ENCODE measurements at regions not wholly inside any gene's neighbourhood (a gene's known extent, or its start where the extent isn't known, plus 50 kb on each side); places are given as distances from the start of the nearest gene placed in this dataset.

DNA sequence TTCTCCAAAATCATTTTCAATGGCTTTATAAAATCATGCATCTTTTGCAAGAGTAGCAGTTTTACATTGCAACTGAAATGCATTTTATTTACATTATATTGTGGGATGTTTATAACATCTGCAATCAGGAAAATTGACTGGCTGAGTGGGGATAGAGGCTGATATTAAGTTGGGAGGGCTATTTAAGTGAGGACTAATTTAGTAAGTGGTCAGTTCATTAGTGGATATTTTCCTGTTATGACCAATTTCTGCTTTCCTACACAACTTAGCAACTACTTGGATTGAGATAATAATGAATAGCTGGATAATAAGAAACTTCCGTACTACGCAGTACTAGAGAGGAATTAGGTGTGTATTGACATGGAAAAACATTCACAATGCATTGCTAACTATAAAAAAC lies 92.9 kb upstream of the SSBP2 start:
- Histone ChIP-seq H3K4me3 (no peak overlapping the region), H3K36me3 (no peaks in the 10 kb centered on the region), H3K27ac (no peak overlapping the region), H3K9me3 (no peaks in the 10 kb centered on the region), H3K27me3 (no peaks in the 10 kb centered on the region), H3K4me1 (peaks cover 0 to 36% (median 6%) of the 10 kb centered on the region in 3 donors)
- ATAC-seq, result no peak
- WGBS, 2 donors (ENCODE audit: low coverage in 1 of 2), result 93 to 94% methylated on average over 2 of the region's 2 CpGs
- no peak for TF ChIP-seq POLR2AphosphoS5 (IDR thresholded peaks at IDR 0.05)
- no peak for TF ChIP-seq EP300 (IDR thresholded peaks at IDR 0.05)
- no peak for TF ChIP-seq POLR2A (IDR thresholded peaks at IDR 0.05)
- TF ChIP-seq, protein P1, sequence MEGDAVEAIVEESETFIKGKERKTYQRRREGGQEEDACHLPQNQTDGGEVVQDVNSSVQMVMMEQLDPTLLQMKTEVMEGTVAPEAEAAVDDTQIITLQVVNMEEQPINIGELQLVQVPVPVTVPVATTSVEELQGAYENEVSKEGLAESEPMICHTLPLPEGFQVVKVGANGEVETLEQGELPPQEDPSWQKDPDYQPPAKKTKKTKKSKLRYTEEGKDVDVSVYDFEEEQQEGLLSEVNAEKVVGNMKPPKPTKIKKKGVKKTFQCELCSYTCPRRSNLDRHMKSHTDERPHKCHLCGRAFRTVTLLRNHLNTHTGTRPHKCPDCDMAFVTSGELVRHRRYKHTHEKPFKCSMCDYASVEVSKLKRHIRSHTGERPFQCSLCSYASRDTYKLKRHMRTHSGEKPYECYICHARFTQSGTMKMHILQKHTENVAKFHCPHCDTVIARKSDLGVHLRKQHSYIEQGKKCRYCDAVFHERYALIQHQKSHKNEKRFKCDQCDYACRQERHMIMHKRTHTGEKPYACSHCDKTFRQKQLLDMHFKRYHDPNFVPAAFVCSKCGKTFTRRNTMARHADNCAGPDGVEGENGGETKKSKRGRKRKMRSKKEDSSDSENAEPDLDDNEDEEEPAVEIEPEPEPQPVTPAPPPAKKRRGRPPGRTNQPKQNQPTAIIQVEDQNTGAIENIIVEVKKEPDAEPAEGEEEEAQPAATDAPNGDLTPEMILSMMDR (IDR thresholded peaks at IDR 0.05), result no peak

DNA sequence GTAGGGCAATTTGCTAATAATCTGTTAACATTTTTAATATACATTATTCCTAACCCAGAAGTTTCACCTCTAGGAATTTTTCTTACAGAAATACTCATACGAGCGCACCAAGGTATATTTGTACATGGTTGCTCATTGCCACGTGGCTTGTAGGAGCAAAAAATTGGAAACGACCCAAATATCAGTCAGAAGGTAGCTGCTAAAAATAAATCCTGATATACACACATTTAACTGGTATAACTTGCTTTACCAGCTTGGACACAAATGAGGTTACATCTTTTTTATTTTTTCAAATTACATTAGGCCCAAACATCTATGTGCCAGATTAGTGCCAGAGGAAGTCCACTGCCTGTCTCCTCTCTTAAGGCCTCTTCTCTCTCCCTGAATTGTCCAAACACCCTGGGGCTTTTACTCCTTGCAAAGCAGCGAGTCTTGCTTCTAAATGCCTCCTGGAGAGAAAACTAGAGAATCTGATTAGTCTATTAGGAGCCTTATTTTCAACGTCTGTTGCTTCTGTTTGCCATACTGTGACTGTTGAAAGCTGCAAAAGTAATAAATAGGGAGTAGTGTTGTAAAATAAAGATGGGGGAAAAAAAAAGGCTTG lies 92.0 kb upstream of the SSBP2 start:
- WGBS, 2 donors (ENCODE audit: low coverage in 1 of 2), result 23 to 52% methylated on average over 6 of the region's 6 CpGs
- ATAC-seq, result no peak
- no peaks in the 10 kb centered on the region for H3K27me3 ChIP-seq
- TF ChIP-seq, protein P1 (IDR thresholded peaks at IDR 0.05), result no peak
- no peak for TF ChIP-seq POLR2A (IDR thresholded peaks at IDR 0.05)
- TF ChIP-seq EP300 (IDR thresholded peaks at IDR 0.05), result no peak
- TF ChIP-seq POLR2AphosphoS5 (IDR thresholded peaks at IDR 0.05), result no peak
- peaks cover 0 to 26% (median 6%) of the 10 kb centered on the region in 3 donors for H3K4me1 ChIP-seq
- no peak overlapping the region for H3K27ac ChIP-seq
- no peaks in the 10 kb centered on the region for H3K9me3 ChIP-seq
- no peak overlapping the region for H3K4me3 ChIP-seq
- H3K36me3 ChIP-seq, result no peaks in the 10 kb centered on the region

DNA sequence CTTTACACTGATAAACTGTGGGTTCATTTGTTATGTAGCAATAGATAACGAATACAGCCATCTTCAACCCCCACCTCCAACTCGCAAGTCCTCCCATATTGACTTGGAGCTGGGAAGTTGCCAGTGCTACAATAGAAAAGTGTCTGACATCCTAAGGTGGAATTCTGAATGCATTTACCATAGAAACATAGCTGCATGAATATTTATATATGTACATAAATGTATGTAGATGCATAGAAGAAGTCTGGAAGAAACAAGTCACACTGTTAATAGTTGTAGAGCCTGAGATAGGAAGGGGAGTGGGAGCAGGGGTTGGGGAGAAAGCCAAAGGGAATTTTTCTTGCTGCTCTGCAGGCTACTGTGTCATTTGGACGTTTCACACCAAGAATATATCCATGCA lies 88.1 kb upstream of the SSBP2 start:
- Histone ChIP-seq H3K36me3 (no peaks in the 10 kb centered on the region), H3K4me1 (peaks cover 0 to 17% (median 6%) of the 10 kb centered on the region in 3 donors)

DNA sequence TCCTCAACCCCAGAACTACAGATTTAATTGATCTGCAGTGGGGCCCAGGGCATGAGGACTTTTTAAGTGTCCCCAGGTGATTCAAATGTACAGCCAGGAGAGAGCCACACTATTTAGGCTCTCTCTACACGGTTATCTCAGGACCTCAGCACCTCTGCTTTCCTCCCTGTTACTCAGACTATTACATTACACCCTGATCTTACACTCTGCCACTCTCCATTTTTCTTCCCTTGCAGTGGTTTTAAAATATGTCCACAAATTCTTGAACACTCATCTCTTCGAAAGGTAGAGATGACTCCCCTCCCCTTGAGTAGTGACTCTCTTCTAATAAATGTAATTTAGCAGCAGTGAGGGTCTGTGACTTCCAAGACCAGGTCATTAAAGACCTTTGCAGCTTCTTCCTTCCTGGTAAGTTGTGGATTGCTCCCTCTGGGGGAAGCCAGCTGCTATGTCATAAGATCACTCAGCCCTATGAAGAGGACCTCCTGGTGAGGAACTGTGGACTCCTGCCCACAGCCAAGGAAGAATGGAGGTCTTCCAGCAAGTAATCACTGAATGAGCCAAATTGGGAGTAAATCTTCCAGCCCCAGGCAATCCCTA lies 87.5 kb upstream of the SSBP2 start:
- no peaks in the 10 kb centered on the region for H3K27me3 ChIP-seq
- H3K4me1 ChIP-seq, result peaks cover 0 to 11% (median 6%) of the 10 kb centered on the region in 3 donors
- H3K9me3 ChIP-seq, result no peaks in the 10 kb centered on the region
- 60 to 67% methylated on average over 1 to 2 of the region's 2 CpGs for WGBS, 2 donors (ENCODE audit: low coverage in 1 of 2)
- no peaks in the 10 kb centered on the region for H3K36me3 ChIP-seq
- ATAC-seq, result peak; percentile 46
- H3K27ac ChIP-seq, result no peak overlapping the region
- no peak overlapping the region for H3K4me3 ChIP-seq
- TF ChIP-seq, protein P1 (IDR thresholded peaks at IDR 0.05), result peak in 3 of 4 experiments; percentile 29 to 51 (median 34)
- TF ChIP-seq POLR2A (IDR thresholded peaks at IDR 0.05), result no peak

More for the DNA sequence above, 88.1 kb upstream of the SSBP2 start:
- no peak overlapping the region for H3K4me3 ChIP-seq
- WGBS, 2 donors (ENCODE audit: low coverage in 1 of 2), result 69 to 76% methylated on average over 3 of the region's 3 CpGs
- no peaks in the 10 kb centered on the region for H3K9me3 ChIP-seq
- TF ChIP-seq POLR2A (IDR thresholded peaks at IDR 0.05), result no peak
- no peak for TF ChIP-seq POLR2AphosphoS5 (IDR thresholded peaks at IDR 0.05)
- TF ChIP-seq EP300 (IDR thresholded peaks at IDR 0.05), result no peak
- TF ChIP-seq, protein P1 (IDR thresholded peaks at IDR 0.05), result no peak
- ATAC-seq, result no peak
- no peaks in the 10 kb centered on the region for H3K27me3 ChIP-seq
- no peak overlapping the region for H3K27ac ChIP-seq
